H9 (cell line): ENCODE measurements at regions not wholly inside any gene's neighbourhood (a gene's known extent, or its start where the extent isn't known, plus 50 kb on each side); places are given as distances from the start of the nearest gene placed in this dataset.

ENCODE experiments used
- DNase-seq: peaks from one replicate; pipeline ENCODE4 v3.0.0-alpha.2; 2017
- H2AFZ ChIP-seq: one replicate; pipeline ENCODE4 v1.6.1; 2013; ENCODE audit warnings: mild to moderate bottlenecking, low read length, control low read depth, moderate library complexity
- H2AK5ac ChIP-seq: 2 replicates; pipeline ENCODE4 v1.6.1; 2013; ENCODE audit warnings: low read length, control low read depth, mixed read lengths; ENCODE audit not compliant: insufficient read length
- H2BK120ac ChIP-seq: one replicate; pipeline ENCODE4 v1.6.1; 2013; ENCODE audit warnings: low read depth, mild to moderate bottlenecking, low read length, control low read depth, inconsistent platforms; ENCODE audit not compliant: poor library complexity, severe bottlenecking
- H2BK12ac ChIP-seq: 2 replicates; pipeline ENCODE4 v1.6.1; 2013; ENCODE audit warnings: low read length, control low read depth, mixed read lengths, low read depth; ENCODE audit not compliant: insufficient read length
- H2BK15ac ChIP-seq: 2 replicates; pipeline ENCODE4 v1.6.1; 2013; ENCODE audit warnings: low read depth, low read length, control low read depth
- H2BK20ac ChIP-seq: one replicate; pipeline ENCODE4 v1.6.1; 2013; ENCODE audit warnings: low read depth, mild to moderate bottlenecking, low read length, control low read depth, inconsistent platforms; ENCODE audit not compliant: poor library complexity, severe bottlenecking
- H2BK5ac ChIP-seq: 2 replicates; pipeline ENCODE4 v1.6.1; 2013; ENCODE audit warnings: low read length, control low read depth, mixed read lengths; ENCODE audit not compliant: insufficient read length
- H3K14ac ChIP-seq: 2 replicates; pipeline ENCODE4 v1.6.1; 2013; ENCODE audit warnings: low read length, control low read depth; ENCODE audit not compliant: insufficient read depth
- H3K18ac ChIP-seq: 2 replicates; pipeline ENCODE4 v1.6.1; 2013; ENCODE audit warnings: low read depth, mild to moderate bottlenecking, mixed read lengths, low read length, control low read depth; ENCODE audit not compliant: insufficient read length
- H3K23ac ChIP-seq: 2 replicates; pipeline ENCODE4 v1.6.1; 2013; ENCODE audit warnings: low read length, control low read depth, mixed read lengths, low read depth; ENCODE audit not compliant: insufficient read length
- H3K23me2 ChIP-seq: 2 replicates; pipeline ENCODE4 v1.6.1; 2013; ENCODE audit warnings: low read depth, mild to moderate bottlenecking, mixed read lengths, low read length, control low read depth; ENCODE audit not compliant: insufficient read length, poor library complexity, severe bottlenecking
- H3K27ac ChIP-seq: 2 replicates; pipeline ENCODE4 v1.5.1; 2013; ENCODE audit warnings: low read length, control low read depth, mixed read lengths, low read depth; ENCODE audit not compliant: insufficient read length
- H3K27me3 ChIP-seq: 2 replicates; pipeline ENCODE4 v1.6.1; 2013; ENCODE audit warnings: low read length, control low read depth, inconsistent platforms; ENCODE audit not compliant: insufficient read depth
- H3K4ac ChIP-seq: 2 replicates; pipeline ENCODE4 v1.6.1; 2013; ENCODE audit warnings: low read depth, mild to moderate bottlenecking, control low read depth, inconsistent platforms, low read length, moderate library complexity
- H3K4me1 ChIP-seq: 2 replicates; pipeline ENCODE4 v1.6.1; 2013; ENCODE audit warnings: low read length, control low read depth, inconsistent platforms; ENCODE audit not compliant: insufficient read depth
- H3K4me2 ChIP-seq: 2 replicates; pipeline ENCODE4 v1.6.1; 2013; ENCODE audit warnings: low read length, control low read depth, mixed read lengths; ENCODE audit not compliant: insufficient read length, insufficient read depth
- H3K56ac ChIP-seq: 2 replicates; pipeline ENCODE4 v1.6.1; 2013; ENCODE audit warnings: low read depth, mild to moderate bottlenecking, mixed read lengths, low read length, control low read depth; ENCODE audit not compliant: insufficient read length
- H3K79me1 ChIP-seq: 2 replicates; pipeline ENCODE4 v1.6.1; 2013; ENCODE audit warnings: low read depth, mild to moderate bottlenecking, moderate library complexity, low read length, control low read depth, inconsistent platforms; ENCODE audit not compliant: insufficient read depth, poor library complexity, severe bottlenecking
- H3K79me2 ChIP-seq: 2 replicates; pipeline ENCODE4 v1.6.1; 2013; ENCODE audit warnings: low read length, control low read depth, inconsistent platforms; ENCODE audit not compliant: insufficient read depth
- H3K9ac ChIP-seq: 2 replicates; pipeline ENCODE4 v1.6.1; 2013; ENCODE audit warnings: low read length, control low read depth, mixed read lengths; ENCODE audit not compliant: insufficient read length; ENCODE audit errors: extremely low read depth
- H3K9me3 ChIP-seq: one replicate; pipeline ENCODE4 v1.6.1; 2013; ENCODE audit warnings: low read depth, low read length, inconsistent platforms; ENCODE audit not compliant: control insufficient read depth
- H3T11ph ChIP-seq: one replicate; pipeline ENCODE4 v1.6.1; 2013; ENCODE audit warnings: mild to moderate bottlenecking, low read length, control low read depth, inconsistent platforms
- H4K20me1 ChIP-seq: one replicate; pipeline ENCODE4 v1.6.1; 2013; ENCODE audit not compliant: control insufficient read depth, insufficient read length, insufficient read depth
- H4K5ac ChIP-seq: 2 replicates; pipeline ENCODE4 v1.6.1; 2013; ENCODE audit warnings: low read depth, mild to moderate bottlenecking, mixed read lengths, low read length, control low read depth; ENCODE audit not compliant: insufficient read length
- H4K8ac ChIP-seq: replicated peaks from 2 replicates; pipeline ENCODE4 v1.6.1; 2013; ENCODE audit warnings: low read length, control low read depth, mixed read lengths, low read depth; ENCODE audit not compliant: insufficient read length
- H4K91ac ChIP-seq: 2 replicates; pipeline ENCODE4 v1.6.1; 2013; ENCODE audit warnings: low read depth, mild to moderate bottlenecking, moderate library complexity, mixed read lengths, low read length, control low read depth; ENCODE audit not compliant: insufficient read length
- H3K27ac Mint-ChIP-seq, 3 experiments: 2 replicates in 2 of 3; 3 replicates in 1 of 3; pipeline ENCODE4 v1.8.0; 2020 to 2021; ENCODE audit warnings: mixed read lengths in 3 of 3, mild to moderate bottlenecking in 1 of 3, moderate library complexity in 1 of 3
- H3K27me3 Mint-ChIP-seq: 2 replicates; pipeline ENCODE4 v1.8.0; 2021; ENCODE audit warnings: low read depth, mild to moderate bottlenecking, moderate library complexity, mixed read lengths
- H3K36me3 Mint-ChIP-seq, 3 experiments: 2 replicates in 2 of 3; 3 replicates in 1 of 3; pipeline ENCODE4 v1.8.0; 2020 to 2021; ENCODE audit warnings: low read depth in 3 of 3, mixed read lengths in 3 of 3; ENCODE audit not compliant: insufficient read depth in 1 of 3
- H3K4me1 Mint-ChIP-seq, 2 experiments: 2 replicates each; pipeline ENCODE4 v1.8.0; 2020; ENCODE audit warnings: mixed read lengths in 2 of 2
- H3K4me3 Mint-ChIP-seq, 2 experiments: 2 replicates in 1 of 2; 3 replicates in 1 of 2; pipeline ENCODE4 v1.8.0; 2020 to 2021; ENCODE audit warnings: mild to moderate bottlenecking in 2 of 2, mixed read lengths in 2 of 2, moderate library complexity in 1 of 2
- H3K9me3 Mint-ChIP-seq, 2 experiments: 2 replicates in 1 of 2; 3 replicates in 1 of 2; pipeline ENCODE4 v1.8.0; 2020; ENCODE audit warnings: mild to moderate bottlenecking in 2 of 2, mixed read lengths in 2 of 2, moderate library complexity in 1 of 2
- CTCF ChIP-seq: fragments of 200-600 bp; sonication (generic); conservative IDR thresholded peaks from 3 replicates; pipeline ENCODE4 v1.8.0; 2021; ENCODE audit warnings: antibody characterized with exemption, mild to moderate bottlenecking
- WGBS: extraction: QIAGEN DNeasy Blood & Tissue Kit; methylation state at CpG from one replicate; pipeline ENCODE4 v1.1.7; 2013; ENCODE audit warnings: missing lambda C conversion rate, low lambda C conversion rate, mixed read lengths; ENCODE audit not compliant: insufficient read length; ENCODE audit errors: extremely low coverage; 5-methylcytosine and 5-hydroxymethylcytosine counted together

GRCh38 chr10:117804470-117805011, 242.2 kb downstream of the RAB11FIP2 start:
- DNase-seq: no peak
- H3K9me3 Mint-ChIP-seq: peaks cover 1 to 4% of the 10 kb centered on the region in 2 experiments; a peak in 4 of 5 replicates

More at GRCh38 chr10:117804470-117805011, 242.2 kb downstream of the RAB11FIP2 start:
- Histone ChIP-seq H3K9me3 (no peaks in the 10 kb centered on the region), H3K18ac (no peak overlapping the region), H3K56ac (no peak overlapping the region), H2BK120ac (no peak overlapping the region), H2AK5ac (no peak overlapping the region), H3K27ac (no peak overlapping the region), H2BK5ac (no peak overlapping the region), H3K4me1 (no peaks in the 10 kb centered on the region), H4K20me1 (no peaks in the 10 kb centered on the region), H3K23ac (no peak overlapping the region), H3K79me2 (no peaks in the 10 kb centered on the region), H3T11ph (no peak overlapping the region), H2BK15ac (no peak overlapping the region), H4K5ac (no peak overlapping the region), H3K79me1 (no peaks in the 10 kb centered on the region), H3K9ac (no peak overlapping the region), H3K4me2 (no peak overlapping the region), H2AFZ (no peak overlapping the region), H3K4ac (no peak overlapping the region), H3K14ac (no peak overlapping the region), H2BK20ac (no peak overlapping the region), H4K91ac (no peak overlapping the region), H2BK12ac (no peak overlapping the region), H3K23me2 (no peaks in the 10 kb centered on the region), H3K27me3 (no peaks in the 10 kb centered on the region), H4K8ac (no peak overlapping the region)
- no peak for TF ChIP-seq CTCF
- Mint-ChIP-seq H3K4me1 (peaks cover 9 to 12% of the 10 kb centered on the region in 2 experiments; a peak in 3 of 4 replicates), H3K4me3 (no peak overlapping the region), H3K27me3 (peaks cover 7% of the 10 kb centered on the region), H3K36me3 (peaks cover 0 to 2% (median 0%) of the 10 kb centered on the region in 3 experiments; a peak in 1 of 7 replicates), H3K27ac (peak overlapping the region in 1 of 3 experiments; percentile 31; a peak in 1 of 7 replicates)
- WGBS: no CpG with 5 or more reads among the region's 13 CpGs
